SK-N-SH treated with all-trans-retinoic acid at 6 μM for 48 hours (cell line): ENCODE measurements at regions not wholly inside any gene's neighbourhood (a gene's known extent, or its start where the extent isn't known, plus 50 kb on each side); places are given as distances from the start of the nearest gene placed in this dataset.

ENCODE experiments used
- BACH2 ChIP-seq: fragments of 250-450 bp; sonication (Bioruptor Pico); IDR thresholded peaks from 2 replicates; pipeline ENCODE4 v1.9.0; 2021; ENCODE audit warnings: mild to moderate bottlenecking, borderline replicate concordance
- CREB5 ChIP-seq: fragments of 250-450 bp; sonication (Bioruptor Pico); IDR thresholded peaks from 2 replicates; pipeline ENCODE4 v1.5.1; 2020; ENCODE audit warnings: low read depth, mild to moderate bottlenecking, moderate library complexity
- CSRNP3 ChIP-seq: fragments of 250-450 bp; sonication (Bioruptor Pico); IDR thresholded peaks from 2 replicates; pipeline ENCODE4 v1.5.1; 2021; ENCODE audit warnings: mild to moderate bottlenecking, moderate library complexity
- PATZ1 ChIP-seq: fragments of 250-450 bp; sonication (Bioruptor Pico); IDR thresholded peaks from 2 replicates; pipeline ENCODE4 v1.8.0; 2020; ENCODE audit warnings: mild to moderate bottlenecking, moderate library complexity, borderline replicate concordance
- PPARA ChIP-seq: fragments of 250-450 bp; sonication (Bioruptor Pico); IDR thresholded peaks from 2 replicates; pipeline ENCODE4 v1.5.0; 2020; ENCODE audit warnings: mild to moderate bottlenecking, borderline replicate concordance
- RARB ChIP-seq: fragments of 250-450 bp; sonication (Bioruptor Pico); IDR thresholded peaks from 2 replicates; pipeline ENCODE4 v1.8.0; 2021; ENCODE audit warnings: mild to moderate bottlenecking, moderate library complexity
- TOX ChIP-seq: fragments of 250-450 bp; sonication (Bioruptor Pico); IDR thresholded peaks from 2 replicates; pipeline ENCODE4 v1.8.0; 2021; ENCODE audit warnings: mild to moderate bottlenecking, moderate library complexity, borderline replicate concordance
- ZC3H10 ChIP-seq: fragments of 250-450 bp; sonication (Bioruptor Pico); IDR thresholded peaks from 2 replicates; pipeline ENCODE4 v1.5.1; 2021; ENCODE audit warnings: mild to moderate bottlenecking, moderate library complexity
- ZFP3 ChIP-seq: fragments of 250-450 bp; sonication (Bioruptor Pico); IDR thresholded peaks from 2 replicates; pipeline ENCODE4 v1.5.0; 2020; ENCODE audit warnings: mild to moderate bottlenecking, moderate library complexity

- TF ChIP-seq RARB (CRISPR knock-in tag) (no peak), PATZ1 (CRISPR knock-in tag) (no peak), ZC3H10 (CRISPR knock-in tag) (no peak), BACH2 (no peak), PPARA (no peak), ZFP3 (CRISPR knock-in tag) (no peak), CSRNP3 (no peak), TOX (CRISPR knock-in tag) (no peak), CREB5 (no peak)
Observed at GRCh38 chr1:106494646-106495045, 561.8 kb upstream of the PRMT6 start.
